Inflammatory macrophage treated with lipopolysaccharide for 1 hour (primary cell): ENCODE measurements at regions not wholly inside any gene's neighbourhood (a gene's known extent, or its start where the extent isn't known, plus 50 kb on each side); places are given as distances from the start of the nearest gene placed in this dataset.

Experiments
- DNase-seq, 2 donors: peaks; one replicate each; pipeline ENCODE4 v3.0.0-alpha.2; 2020 to 2022

- no peak for DNase-seq
Measured at GRCh38 chr7:19851504-19851903, 78.1 kb upstream of the TMEM196 start.

GRCh38 chr7:19834566-19834965 is 61.1 kb upstream of the TMEM196 start:
- no peak for DNase-seq

- DNase-seq, result no peak
Measured at GRCh38 chr7:19830604-19831003, 57.2 kb upstream of the TMEM196 start.
